Cardiac muscle cell (in vitro differentiated cells and primary cell): ENCODE measurements at regions not wholly inside any gene's neighbourhood (a gene's known extent, or its start where the extent isn't known, plus 50 kb on each side); places are given as distances from the start of the nearest gene placed in this dataset.

ENCODE experiments used
- DNase-seq, 2 donors: peaks; one replicate each; pipeline versions ENCODE4 v3.0.0 to v3.0.0-alpha.2; 2010 to 2017; ENCODE audit warnings: low read depth in 1 of 2, low spot score in 1 of 2
- H3K27ac ChIP-seq: fragments of 200-600 bp; sonication (generic); 2 replicates; pipeline ENCODE4 v1.5.1; 2016
- H3K27me3 ChIP-seq: fragments of 200-600 bp; sonication (generic); 2 replicates; pipeline ENCODE4 v1.6.0; 2016; ENCODE audit warnings: control low read depth
- H3K36me3 ChIP-seq: fragments of 200-600 bp; sonication (generic); 2 replicates; pipeline ENCODE4 v1.5.1; 2016; ENCODE audit warnings: control low read depth
- H3K4me1 ChIP-seq: fragments of 200-600 bp; sonication (generic); 2 replicates; pipeline ENCODE4 v1.8.1; 2017; ENCODE audit warnings: low read depth, mild to moderate bottlenecking, mixed run types
- H3K4me3 ChIP-seq: fragments of 200-600 bp; sonication (generic); 2 replicates; pipeline ENCODE4 v1.5.1; 2016; ENCODE audit warnings: mild to moderate bottlenecking
- H3K9me3 ChIP-seq: fragments of 200-600 bp; sonication (generic); 2 replicates; pipeline ENCODE4 v1.5.1; 2017; ENCODE audit warnings: low read depth, mild to moderate bottlenecking, control low read depth
- TF ChIP-seq, protein P1 (sequence below): IDR thresholded peaks from 2 replicates; pipeline ENCODE4 v1.5.1; 2012; ENCODE audit warnings: low read depth, mild to moderate bottlenecking, low read length

DNA sequence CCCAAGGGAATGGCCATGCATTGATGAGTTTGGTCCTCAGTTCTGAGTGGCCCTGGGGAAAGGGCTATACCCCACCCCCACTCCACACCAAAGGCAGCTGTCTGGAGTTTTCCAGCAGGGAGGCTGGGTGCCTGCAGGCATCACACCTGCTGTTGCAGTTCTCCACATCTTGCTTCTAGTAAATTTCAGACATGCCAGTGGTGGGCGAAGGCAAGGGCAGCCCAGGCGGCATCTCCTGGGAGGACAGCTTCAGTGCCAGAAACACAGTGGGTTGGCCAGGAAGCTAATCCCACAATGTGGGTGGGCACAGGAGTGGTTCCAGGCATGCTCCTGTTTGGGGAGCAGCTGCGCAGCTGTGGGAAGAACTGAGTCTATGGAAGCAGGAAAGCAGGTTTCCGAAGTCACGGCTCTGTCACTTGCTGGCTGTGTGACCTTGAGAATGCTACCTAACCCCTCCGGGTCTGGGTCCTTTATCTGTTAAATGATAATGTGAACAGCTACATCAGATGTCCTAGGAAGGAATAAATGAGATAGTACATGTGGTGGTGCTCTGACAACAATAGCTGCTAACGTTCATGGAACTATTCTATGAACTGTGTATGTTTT is 84.6 kb upstream of the SPTBN1 start:
- DNase-seq = no peak
- Histone ChIP-seq H3K9me3 (peaks cover 4% of the 10 kb centered on the region), H3K4me1 (peaks cover 7% of the 10 kb centered on the region)

DNA sequence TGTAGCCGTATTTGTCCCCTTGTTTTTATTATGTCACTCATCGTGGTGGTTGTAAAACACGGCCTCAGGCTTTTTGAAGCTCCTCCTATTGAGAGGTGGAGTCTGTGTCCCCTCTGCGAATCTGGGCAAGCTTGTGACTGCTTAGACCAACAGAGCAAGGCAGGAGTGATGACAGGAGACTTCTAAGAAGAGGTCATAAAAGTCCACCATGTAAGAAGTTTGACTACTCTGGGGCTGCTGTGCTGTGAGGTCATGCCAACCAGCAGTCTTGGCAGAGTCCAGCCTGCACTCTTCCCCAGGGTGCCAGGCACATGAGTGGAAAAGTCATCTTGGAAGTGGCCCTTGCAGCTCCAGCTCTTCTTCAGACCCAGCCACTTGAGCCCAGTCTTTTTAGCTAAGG is 83.8 kb upstream of the SPTBN1 start:
- TF ChIP-seq, protein P1, sequence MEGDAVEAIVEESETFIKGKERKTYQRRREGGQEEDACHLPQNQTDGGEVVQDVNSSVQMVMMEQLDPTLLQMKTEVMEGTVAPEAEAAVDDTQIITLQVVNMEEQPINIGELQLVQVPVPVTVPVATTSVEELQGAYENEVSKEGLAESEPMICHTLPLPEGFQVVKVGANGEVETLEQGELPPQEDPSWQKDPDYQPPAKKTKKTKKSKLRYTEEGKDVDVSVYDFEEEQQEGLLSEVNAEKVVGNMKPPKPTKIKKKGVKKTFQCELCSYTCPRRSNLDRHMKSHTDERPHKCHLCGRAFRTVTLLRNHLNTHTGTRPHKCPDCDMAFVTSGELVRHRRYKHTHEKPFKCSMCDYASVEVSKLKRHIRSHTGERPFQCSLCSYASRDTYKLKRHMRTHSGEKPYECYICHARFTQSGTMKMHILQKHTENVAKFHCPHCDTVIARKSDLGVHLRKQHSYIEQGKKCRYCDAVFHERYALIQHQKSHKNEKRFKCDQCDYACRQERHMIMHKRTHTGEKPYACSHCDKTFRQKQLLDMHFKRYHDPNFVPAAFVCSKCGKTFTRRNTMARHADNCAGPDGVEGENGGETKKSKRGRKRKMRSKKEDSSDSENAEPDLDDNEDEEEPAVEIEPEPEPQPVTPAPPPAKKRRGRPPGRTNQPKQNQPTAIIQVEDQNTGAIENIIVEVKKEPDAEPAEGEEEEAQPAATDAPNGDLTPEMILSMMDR = no peak
- DNase-seq = no peak
- Histone ChIP-seq H3K27ac (no peak overlapping the region), H3K36me3 (no peaks in the 10 kb centered on the region), H3K9me3 (no peaks in the 10 kb centered on the region), H3K27me3 (no peaks in the 10 kb centered on the region), H3K4me1 (peaks cover 8% of the 10 kb centered on the region), H3K4me3 (no peak overlapping the region)

More for the DNA sequence above, 84.6 kb upstream of the SPTBN1 start:
- TF ChIP-seq, protein P1 = no peak
- H3K27ac ChIP-seq = no peak overlapping the region
- H3K4me3 ChIP-seq = no peak overlapping the region
- H3K36me3 ChIP-seq = no peaks in the 10 kb centered on the region
- H3K27me3 ChIP-seq = no peaks in the 10 kb centered on the region

DNA sequence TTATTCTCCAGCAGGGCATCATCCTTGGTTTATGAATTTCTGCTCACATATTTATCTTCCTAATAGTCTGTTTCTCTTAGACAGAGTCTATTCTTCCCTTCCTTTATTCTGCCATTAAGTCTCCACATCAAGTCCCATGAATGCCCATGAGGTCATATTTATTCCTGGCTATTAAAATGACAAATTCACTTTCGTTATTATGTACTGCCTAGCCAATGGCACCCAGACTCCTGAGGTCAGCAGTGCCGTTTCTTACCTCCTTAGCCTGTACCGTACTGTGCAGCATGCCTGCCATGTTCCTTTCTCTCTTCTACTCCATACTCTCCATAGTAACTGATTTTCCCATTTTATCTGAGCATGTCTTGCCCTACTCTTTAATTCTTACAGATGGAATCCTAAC is 82.3 kb upstream of the SPTBN1 start:
- no peak for DNase-seq
- Histone ChIP-seq H3K36me3 (no peaks in the 10 kb centered on the region), H3K4me1 (peaks cover 22% of the 10 kb centered on the region), H3K27ac (no peak overlapping the region), H3K4me3 (no peak overlapping the region), H3K27me3 (no peaks in the 10 kb centered on the region), H3K9me3 (no peaks in the 10 kb centered on the region)
- TF ChIP-seq, protein P1 = no peak

DNA sequence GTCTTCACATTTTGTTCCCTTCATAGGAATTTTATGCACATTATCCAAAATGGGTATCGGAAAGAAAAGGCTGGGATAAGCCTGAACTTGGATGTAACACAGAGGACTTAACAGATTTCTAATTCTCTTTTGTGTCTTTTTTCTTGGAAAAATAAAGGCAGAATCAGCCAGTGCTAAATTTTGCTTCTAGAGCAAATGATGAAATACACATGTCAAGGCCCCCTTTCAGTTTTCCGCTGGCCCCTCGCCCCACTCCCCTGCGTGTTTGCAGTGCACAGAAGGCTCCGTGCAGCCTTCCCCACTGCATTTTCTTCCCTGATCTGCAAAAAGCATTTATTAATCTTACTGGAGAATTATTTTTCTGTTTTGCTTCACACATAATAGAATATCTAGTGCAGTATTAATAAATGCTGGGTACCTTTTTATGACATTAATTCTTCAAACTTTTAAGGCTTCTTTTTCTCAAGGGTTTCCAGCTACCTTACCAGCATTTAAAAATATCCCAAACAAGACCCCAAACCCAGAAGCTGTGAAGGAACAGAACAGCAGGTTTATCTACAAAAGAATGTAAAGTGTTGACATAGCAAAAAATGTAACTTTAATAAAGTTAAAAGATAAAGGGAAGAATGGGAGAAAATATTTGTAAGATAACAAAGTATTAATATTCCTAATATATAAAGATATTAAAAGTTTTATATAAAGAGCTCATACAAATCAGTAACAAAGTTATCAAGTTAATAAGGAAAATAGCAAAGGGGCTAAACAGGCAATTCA is 81.3 kb upstream of the SPTBN1 start:
- Histone ChIP-seq H3K4me1 (peaks cover 23% of the 10 kb centered on the region), H3K9me3 (no peaks in the 10 kb centered on the region), H3K27ac (no peak overlapping the region), H3K4me3 (no peak overlapping the region), H3K27me3 (no peaks in the 10 kb centered on the region), H3K36me3 (no peaks in the 10 kb centered on the region)
- DNase-seq = no peak
- TF ChIP-seq, protein P1 = no peak

DNA sequence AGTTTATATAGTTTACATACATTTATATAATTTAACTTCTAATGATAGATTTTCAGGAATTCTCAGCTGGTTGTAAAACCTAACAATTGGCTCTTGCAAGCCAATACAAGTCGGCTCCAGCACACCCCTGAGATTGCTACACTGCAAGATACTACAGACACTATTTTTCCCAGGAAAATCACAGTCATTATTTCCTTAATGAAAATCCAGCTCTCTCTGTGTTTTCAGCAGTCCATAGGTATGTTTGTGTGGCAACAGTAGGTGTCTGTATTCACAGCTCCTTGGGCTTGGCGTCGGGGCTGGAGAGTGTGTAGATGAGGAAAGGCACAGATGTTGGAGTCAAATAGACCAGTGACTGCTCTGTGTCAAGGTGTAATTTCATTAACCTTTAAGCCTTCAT is 78.7 kb upstream of the SPTBN1 start:
- H3K27me3 ChIP-seq = no peaks in the 10 kb centered on the region
- peaks cover 19% of the 10 kb centered on the region for H3K4me1 ChIP-seq
- no peak for DNase-seq
- no peak overlapping the region for H3K4me3 ChIP-seq
- TF ChIP-seq, protein P1 = no peak
- H3K9me3 ChIP-seq = no peaks in the 10 kb centered on the region
- no peak overlapping the region for H3K27ac ChIP-seq
- no peaks in the 10 kb centered on the region for H3K36me3 ChIP-seq
